Spleen (tissue), 7 donors: ENCODE measurements at regions not wholly inside any gene's neighbourhood (a gene's known extent, or its start where the extent isn't known, plus 50 kb on each side); places are given as distances from the start of the nearest gene placed in this dataset.
A peak's percentile ranks its signal among the peaks of the same experiment; 100 is the strongest.

Experiments
- CTCF ChIP-seq, 11 experiments: fragments of 200-600 bp in 7 of 11; fragments of 450-650 bp in 4 of 11; sonication (generic) in 4 of 11; IDR thresholded peaks in 8 of 11; conservative IDR thresholded peaks in 3 of 11; 1 replicate in 7 of 11; 2 replicates in 4 of 11; pipeline versions ENCODE4 v1.4.0 to v1.8.0; 2016 to 2021; ENCODE audit warnings: antibody characterized with exemption in 11 of 11, inconsistent platforms in 4 of 11, mild to moderate bottlenecking in 1 of 11
- POLR2A ChIP-seq, 3 donors: fragments of 450-650 bp; IDR thresholded peaks; one replicate each; pipeline ENCODE4 v1.5.1; 2017; ENCODE audit warnings: antibody characterized with exemption in 3 of 3, mild to moderate bottlenecking in 1 of 3
- donor health status: DM: no; HTN: no; CAD: no; lungs with moderate emphysema.
- donor health status: DM: no; HTN: no; CAD: no.
- donor health status: DM: no; HTN: no; CAD: no.

GRCh38 chr6:112877134-112878100 lies 530.3 kb downstream of the RFPL4B start:
- peak in 1 of 11 experiments; percentile 24 for TF ChIP-seq CTCF (IDR thresholded peaks at IDR 0.05 in 8 of 11, conservative IDR thresholded peaks at IDR 0.05 in 3 of 11)
- TF ChIP-seq POLR2A (IDR thresholded peaks at IDR 0.05) = no peak
